Common myeloid progenitor, CD34-positive (primary cell): ENCODE measurements at regions not wholly inside any gene's neighbourhood (a gene's known extent, or its start where the extent isn't known, plus 50 kb on each side); places are given as distances from the start of the nearest gene placed in this dataset.

Experiments used
- CTCF ChIA-PET: fragments of 350-600 bp; sonication (Branson Sonifier 250); formaldehyde crosslinking; loops from one replicate; lab custom pipeline; 2021; ENCODE audit warnings: antibody characterized with exemption; lab: Charles Lee
- POLR2A ChIA-PET: fragments of 350-600 bp; sonication (Branson Sonifier 250); formaldehyde crosslinking; loops from one replicate; lab custom pipeline; 2021; ENCODE audit warnings: antibody characterized with exemption; lab: Charles Lee
- DNase-seq, 3 donors: peaks; one replicate each; pipeline versions ENCODE4 v3.0.0 to v3.0.0-alpha.2; 2013
- H3K27ac ChIP-seq, 2 experiments: 1 replicate in 1 of 2; 2 replicates in 1 of 2; pipeline ENCODE4 v1.7.0; 2013; ENCODE audit warnings: inconsistent platforms in 2 of 2, low read length in 2 of 2, mild to moderate bottlenecking in 2 of 2, low read depth in 1 of 2, moderate library complexity in 1 of 2; ENCODE audit not compliant: severe bottlenecking in 2 of 2, insufficient read depth in 1 of 2, poor library complexity in 1 of 2
- H3K27me3 ChIP-seq, 5 experiments: replicated peaks in 2 of 5; 1 replicate in 3 of 5; 2 replicates in 2 of 5; pipeline versions ENCODE4 v1.6.1 to v1.7.0; 2013; ENCODE audit warnings: low read length in 4 of 5, mild to moderate bottlenecking in 2 of 5, moderate library complexity in 2 of 5, inconsistent platforms in 1 of 5; ENCODE audit not compliant: insufficient read depth in 5 of 5, control insufficient read depth in 4 of 5
- H3K36me3 ChIP-seq, 4 experiments: 1 replicate in 2 of 4; 2 replicates in 2 of 4; pipeline versions ENCODE4 v1.6.1 to v1.7.0; 2013; ENCODE audit warnings: low read length in 3 of 4, control low read depth in 1 of 4, mild to moderate bottlenecking in 1 of 4; ENCODE audit not compliant: control insufficient read depth in 4 of 4, insufficient read depth in 4 of 4
- H3K4me1 ChIP-seq, 4 experiments: 1 replicate in 3 of 4; 2 replicates in 1 of 4; pipeline versions ENCODE4 v1.6.1 to v1.7.1; 2013; ENCODE audit warnings: low read length in 3 of 4, mild to moderate bottlenecking in 3 of 4, control low read depth in 1 of 4, inconsistent platforms in 1 of 4, moderate library complexity in 1 of 4; ENCODE audit not compliant: control insufficient read depth in 4 of 4, insufficient read depth in 4 of 4; ENCODE audit errors: control extremely low read depth in 1 of 4
- H3K4me3 ChIP-seq, 7 experiments: 1 replicate in 4 of 7; 2 replicates in 3 of 7; pipeline versions ENCODE4 v1.5.1 to v1.7.0; 2013; ENCODE audit warnings: mild to moderate bottlenecking in 7 of 7, low read length in 6 of 7, moderate library complexity in 6 of 7, inconsistent platforms in 2 of 7, low read depth in 2 of 7, control low read depth in 1 of 7; ENCODE audit not compliant: insufficient read depth in 4 of 7, control insufficient read depth in 1 of 7; ENCODE audit errors: extremely low read depth in 1 of 7
- H3K9me3 ChIP-seq, 5 experiments: 1 replicate in 4 of 5; 2 replicates in 1 of 5; pipeline versions ENCODE4 v1.6.1 to v1.7.1; 2013; ENCODE audit warnings: low read length in 4 of 5, mild to moderate bottlenecking in 2 of 5, inconsistent platforms in 1 of 5, low read depth in 1 of 5, moderate library complexity in 1 of 5; ENCODE audit not compliant: control insufficient read depth in 4 of 5, insufficient read depth in 2 of 5; ENCODE audit errors: control extremely low read depth in 1 of 5
- WGBS: methylation state at CpG from one replicate; pipeline ENCODE4 v1.1.5; 2013; ENCODE audit not compliant: insufficient coverage; 5-methylcytosine and 5-hydroxymethylcytosine counted together

DNA sequence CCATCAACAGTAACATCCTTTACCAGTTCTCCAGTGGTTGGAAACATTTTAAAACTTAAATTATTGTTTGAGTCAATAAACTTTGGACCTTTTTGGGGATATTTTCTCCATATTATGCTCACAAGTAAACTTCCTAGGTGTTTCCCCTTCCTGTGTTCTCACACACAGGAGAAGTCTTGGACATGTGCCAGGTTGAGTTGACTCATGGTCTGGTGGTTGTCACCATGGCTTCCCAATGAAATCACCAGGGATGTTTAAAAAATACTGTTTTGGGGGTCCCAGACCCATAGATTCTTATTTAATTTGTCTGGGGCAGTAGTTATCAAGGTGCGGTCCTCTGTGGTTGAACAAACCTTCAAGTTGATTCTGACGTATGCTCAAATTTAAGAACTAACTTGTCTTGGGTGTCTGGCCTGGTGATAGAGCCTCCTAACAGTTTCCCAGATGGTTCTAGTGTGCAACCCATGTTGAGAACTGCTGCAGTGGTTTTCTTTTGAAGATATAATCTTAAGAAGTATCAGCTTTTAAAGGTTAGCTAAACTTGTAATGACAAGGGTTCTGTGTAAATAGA, 291.8 kb downstream of the EDEM1 start:
- 100% methylated on average over 1 of the region's 2 CpGs for WGBS
- CTCF ChIA-PET: no interaction called here

DNA sequence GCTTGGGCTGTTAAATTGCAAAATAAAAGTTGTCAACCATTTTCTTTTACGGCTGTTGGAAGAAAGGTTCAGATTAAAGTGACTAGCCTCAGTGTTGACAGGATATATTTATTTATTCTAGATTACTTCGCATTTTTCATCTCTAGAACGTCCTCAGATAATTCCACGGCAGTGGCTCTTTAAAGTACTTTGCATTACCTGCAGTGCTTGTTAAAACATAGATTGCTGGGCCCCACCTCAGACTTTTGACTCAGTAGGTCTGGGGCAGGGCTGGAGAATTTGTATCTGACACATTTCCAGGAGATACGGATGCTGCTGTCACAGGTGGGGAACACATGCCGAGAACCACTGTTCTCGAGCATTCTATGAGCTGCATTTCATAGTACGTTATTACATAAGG, 292.7 kb downstream of the EDEM1 start:
- Histone ChIP-seq H3K27ac (no peak overlapping the region), H3K4me3 (no peak overlapping the region), H3K4me1 (no peaks in the 10 kb centered on the region), H3K27me3 (no peaks in the 10 kb centered on the region), H3K9me3 (peaks cover 0 to 2% (median 0%) of the 10 kb centered on the region in 5 experiments), H3K36me3 (no peaks in the 10 kb centered on the region)
- WGBS: 98% methylated on average over 6 of the region's 8 CpGs
- ChIA-PET CTCF (interaction anchor here (1.2 kb wide), 1 partner anchor 20 kb away, joined by 3 read pairs; no protein-coding TSS in a partner anchor), POLR2A (no interaction called here)
- DNase-seq: no peak

More for the DNA sequence above, 291.8 kb downstream of the EDEM1 start:
- POLR2A ChIA-PET: no interaction called here
- H3K27me3 ChIP-seq: no peaks in the 10 kb centered on the region
- no peaks in the 10 kb centered on the region for H3K4me1 ChIP-seq
- peaks cover 0 to 3% (median 0%) of the 10 kb centered on the region in 5 experiments for H3K9me3 ChIP-seq
- H3K36me3 ChIP-seq: no peaks in the 10 kb centered on the region
- no peak overlapping the region for H3K27ac ChIP-seq
- H3K4me3 ChIP-seq: no peak overlapping the region
- DNase-seq: peak; percentile 21 to 66 (median 60)

DNA sequence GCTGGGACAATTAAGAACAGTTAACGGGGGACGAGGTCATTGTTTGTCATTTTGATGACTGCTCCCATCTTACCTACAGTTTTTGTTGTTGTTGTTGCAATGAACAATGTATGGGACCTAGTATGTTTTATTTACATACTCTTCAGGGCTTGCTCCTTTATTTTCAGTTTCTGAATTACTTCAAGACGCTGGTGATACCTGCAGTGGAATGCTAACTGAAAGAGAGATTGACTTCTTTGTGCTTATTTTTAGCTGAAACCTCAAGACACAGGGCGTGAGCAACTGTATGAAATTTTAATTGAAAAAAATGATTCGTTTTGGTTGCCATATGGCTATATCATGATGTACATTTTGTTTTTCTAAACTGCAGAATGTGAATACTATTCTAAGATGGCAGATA, 297.9 kb downstream of the EDEM1 start:
- Histone ChIP-seq H3K4me3 (no peak overlapping the region), H3K9me3 (peaks cover 0 to 2% (median 0%) of the 10 kb centered on the region in 5 experiments), H3K36me3 (no peaks in the 10 kb centered on the region), H3K27ac (no peak overlapping the region), H3K27me3 (no peaks in the 10 kb centered on the region), H3K4me1 (no peaks in the 10 kb centered on the region)
- CTCF ChIA-PET: interaction anchor here (1.4 kb wide), 1 partner anchor 15 kb away, joined by 3 read pairs; no protein-coding TSS in a partner anchor
- WGBS: 94% methylated on average over 3 of the region's 5 CpGs
- POLR2A ChIA-PET: no interaction called here
- no peak for DNase-seq

DNA sequence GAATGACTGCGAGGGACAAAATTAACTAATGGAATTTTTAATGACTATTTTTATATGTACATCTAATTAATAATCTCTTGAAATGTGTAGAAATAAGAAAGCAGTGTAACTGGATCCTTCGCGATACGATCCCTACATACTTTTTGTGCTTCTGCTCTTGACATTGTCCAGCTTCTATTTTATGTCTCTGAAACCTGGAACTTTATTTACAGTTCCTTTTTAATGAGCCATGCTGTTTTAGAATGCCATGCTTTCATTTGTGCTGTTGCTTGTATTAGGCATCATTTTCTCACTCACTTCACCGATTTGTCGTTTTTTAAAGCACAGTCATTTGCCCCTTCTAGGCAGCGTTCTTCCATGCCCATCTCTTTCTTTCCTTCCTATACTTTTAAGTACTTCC, 301.3 kb downstream of the EDEM1 start:
- no peaks in the 10 kb centered on the region for H3K4me1 ChIP-seq
- ChIA-PET CTCF (interaction anchor here (1.2 kb wide), 1 partner anchor 21 kb away, joined by 4 read pairs; no protein-coding TSS in a partner anchor), POLR2A (no interaction called here)
- H3K36me3 ChIP-seq: no peaks in the 10 kb centered on the region
- H3K4me3 ChIP-seq: no peak overlapping the region
- H3K27me3 ChIP-seq: no peaks in the 10 kb centered on the region
- no peak overlapping the region for H3K27ac ChIP-seq
- peaks cover 0 to 2% (median 0%) of the 10 kb centered on the region in 5 experiments for H3K9me3 ChIP-seq
- 100% methylated on average over 2 of the region's 7 CpGs for WGBS
- DNase-seq: no peak

DNA sequence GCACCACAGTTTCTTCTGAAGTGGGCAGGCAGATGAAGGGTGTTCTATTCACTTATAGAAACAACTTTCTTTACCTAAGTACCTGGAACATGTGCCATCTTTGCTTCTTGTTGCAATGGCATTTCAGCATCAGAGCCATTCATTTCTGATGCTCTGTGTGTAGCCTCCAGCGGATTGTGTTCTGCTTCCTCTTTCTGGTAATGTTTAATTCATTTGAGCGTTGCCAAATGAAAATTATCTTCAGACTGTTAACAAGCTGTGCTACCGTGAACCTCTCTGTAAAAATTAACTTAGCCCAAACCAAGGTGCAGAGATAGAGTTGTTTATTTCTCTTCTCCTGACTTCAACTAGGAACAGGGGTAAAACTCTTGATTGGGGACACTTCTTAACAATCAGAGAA, 302.0 kb downstream of the EDEM1 start:
- POLR2A ChIA-PET: no interaction called here
- Histone ChIP-seq H3K9me3 (peaks cover 0 to 2% (median 0%) of the 10 kb centered on the region in 5 experiments), H3K27ac (no peak overlapping the region), H3K4me3 (no peak overlapping the region), H3K27me3 (no peaks in the 10 kb centered on the region), H3K4me1 (no peaks in the 10 kb centered on the region), H3K36me3 (no peaks in the 10 kb centered on the region)
- 5% methylated on average over 2 of the region's 3 CpGs for WGBS
- CTCF ChIA-PET: no interaction called here
- DNase-seq: peak in 2 of 3 donors; percentile 39 to 40

DNA sequence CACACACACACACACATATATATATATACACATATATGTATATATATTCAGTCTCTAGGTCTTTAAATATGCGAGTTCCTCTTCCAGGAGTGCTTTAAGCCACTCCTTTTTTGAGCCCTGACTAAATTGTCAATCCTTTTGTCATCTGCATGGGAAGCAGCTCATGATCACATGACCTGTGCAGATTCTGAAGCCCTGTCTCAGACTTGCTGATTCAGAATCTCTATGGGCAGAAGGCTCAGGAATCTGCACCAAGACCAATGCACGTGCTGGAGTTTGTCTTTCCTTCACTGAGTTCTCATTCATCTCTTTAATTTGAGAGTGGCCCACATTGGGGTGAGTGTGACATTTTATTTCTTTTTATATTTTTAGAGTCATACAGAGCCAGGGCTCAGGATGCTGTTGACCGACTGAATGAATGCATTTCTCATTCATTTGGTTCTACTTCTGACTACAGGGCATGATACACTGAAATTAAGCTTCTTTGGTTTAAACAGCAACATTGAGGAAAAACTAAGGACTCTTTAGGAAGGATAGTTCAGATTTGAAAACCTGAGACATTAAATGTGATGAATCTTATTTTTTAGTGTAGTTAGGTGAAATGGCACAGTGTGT, 307.5 kb downstream of the EDEM1 start:
- Histone ChIP-seq H3K27ac (no peak overlapping the region), H3K4me3 (no peak overlapping the region), H3K36me3 (no peaks in the 10 kb centered on the region), H3K27me3 (no peaks in the 10 kb centered on the region), H3K9me3 (no peaks in the 10 kb centered on the region), H3K4me1 (no peaks in the 10 kb centered on the region)
- ChIA-PET POLR2A (no interaction called here), CTCF (no interaction called here)
- DNase-seq: peak in 2 of 3 donors; percentile 19 to 50
- 82% methylated on average over 2 of the region's 3 CpGs for WGBS

DNA sequence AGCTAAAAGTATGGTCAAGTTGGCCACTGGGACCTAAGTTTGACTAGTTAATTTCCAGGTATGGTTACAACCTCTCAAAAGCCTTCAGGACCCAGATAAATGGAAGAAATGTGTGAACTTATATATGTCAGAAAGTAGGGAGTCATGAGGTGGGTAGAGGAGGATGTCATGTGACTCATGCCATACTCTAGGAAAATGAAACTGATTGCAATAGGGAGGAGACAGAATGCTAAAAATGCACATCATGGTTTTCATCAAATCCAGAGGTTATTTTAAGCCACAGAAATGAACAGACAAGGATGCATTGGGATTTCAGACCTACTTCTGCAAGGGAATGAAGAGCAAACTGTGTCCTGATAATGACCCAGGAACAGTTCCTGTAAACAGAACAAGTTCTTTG, 310.0 kb downstream of the EDEM1 start:
- Histone ChIP-seq H3K36me3 (no peaks in the 10 kb centered on the region), H3K4me1 (no peaks in the 10 kb centered on the region), H3K27ac (no peak overlapping the region), H3K4me3 (no peak overlapping the region), H3K27me3 (no peaks in the 10 kb centered on the region), H3K9me3 (no peaks in the 10 kb centered on the region)
- ChIA-PET POLR2A (no interaction called here), CTCF (no interaction called here)
- no peak for DNase-seq
